ENCODE measurements at regions not wholly inside any gene's neighbourhood (a gene's known extent, or its start where the extent isn't known, plus 50 kb on each side); places are given as distances from the start of the nearest gene placed in this dataset.
"Not testable (repeated sequence)": the region's sequence is repeated elsewhere in the genome, so short reads cannot be mapped to it uniquely, and the experiment has no call there.

DNA sequence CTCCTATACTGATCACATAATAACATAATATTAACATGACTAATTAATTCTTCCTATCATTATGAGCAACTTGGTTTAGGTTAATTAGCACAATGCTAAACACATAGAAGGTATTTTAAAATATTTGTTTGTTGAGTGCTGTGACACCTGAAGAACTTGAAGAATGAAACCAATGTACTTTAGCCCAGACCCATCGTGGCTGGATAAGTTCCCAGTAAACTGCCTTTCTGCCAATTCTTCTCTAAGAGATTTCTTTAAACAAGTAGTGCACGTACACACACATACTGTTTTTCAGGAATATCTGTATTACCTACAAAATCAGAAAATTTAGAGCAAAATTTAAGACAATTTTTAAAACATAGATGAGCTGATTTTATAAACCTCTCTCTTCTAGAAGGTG is 207.4 kb upstream of the SSTR1 start:
- peak in 1 of 2 experiments; percentile 19 for DNase-seq

DNA sequence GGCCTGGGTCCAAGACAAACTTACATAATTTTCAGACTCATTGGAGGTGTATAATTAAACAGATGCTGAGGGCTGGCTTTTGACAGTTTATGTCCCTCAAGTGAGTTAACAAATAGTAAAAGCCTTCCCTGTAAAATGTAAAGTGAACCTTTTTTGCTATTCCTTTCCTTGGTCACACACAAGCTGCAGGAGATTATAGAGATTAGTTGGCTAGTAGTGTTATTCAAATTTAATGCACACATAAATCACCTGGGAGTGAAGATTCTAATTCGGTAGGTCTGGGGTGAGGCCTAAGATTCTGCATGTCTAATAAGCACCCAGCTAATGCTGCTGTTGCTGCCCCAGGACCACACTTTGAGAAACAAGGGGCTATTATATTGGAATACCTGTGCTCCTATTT is 206.2 kb upstream of the SSTR1 start:
- DNase-seq: no peak

DNA sequence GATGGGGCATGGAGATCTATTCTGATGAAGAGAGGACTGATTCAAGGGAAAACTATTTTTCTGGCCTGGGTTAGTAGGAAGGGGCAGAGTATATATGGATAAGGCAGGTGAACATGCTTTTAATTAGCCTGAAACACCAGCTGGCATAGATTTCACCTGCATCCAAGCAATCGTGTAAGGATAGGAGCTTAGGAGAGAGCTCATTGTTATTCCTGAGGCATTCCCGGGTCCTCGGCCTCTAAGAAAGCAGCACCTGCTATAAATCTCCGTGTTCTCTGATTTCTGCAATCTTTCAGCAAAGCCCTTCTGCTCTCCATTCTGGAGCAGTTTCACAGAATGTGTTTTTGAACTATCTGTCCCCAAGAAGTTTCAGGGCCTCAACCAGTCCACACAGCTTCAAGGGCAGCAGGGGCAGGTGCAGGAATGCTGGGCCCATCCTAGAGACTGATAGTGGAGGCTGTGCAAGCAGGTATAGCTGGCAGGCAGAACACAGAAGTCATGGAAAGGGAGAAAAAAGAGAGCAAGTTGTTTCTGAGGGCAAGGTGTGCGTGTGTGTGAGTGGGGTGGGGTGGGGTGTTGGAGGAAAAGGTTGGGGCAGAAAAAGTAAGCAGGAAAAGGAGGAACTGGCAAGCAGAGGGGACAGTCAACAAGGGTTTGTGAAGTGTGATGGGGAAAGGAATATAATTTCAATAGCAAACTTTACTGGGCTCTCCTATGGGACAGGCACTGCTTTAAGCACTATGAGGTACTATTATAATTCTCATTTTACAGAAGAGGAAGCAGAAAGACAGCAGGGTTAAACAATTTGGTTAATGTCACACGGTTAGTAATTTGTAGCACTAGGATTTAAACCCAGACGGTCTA is 203.7 kb upstream of the SSTR1 start:
- DNase-seq: no peak

DNA sequence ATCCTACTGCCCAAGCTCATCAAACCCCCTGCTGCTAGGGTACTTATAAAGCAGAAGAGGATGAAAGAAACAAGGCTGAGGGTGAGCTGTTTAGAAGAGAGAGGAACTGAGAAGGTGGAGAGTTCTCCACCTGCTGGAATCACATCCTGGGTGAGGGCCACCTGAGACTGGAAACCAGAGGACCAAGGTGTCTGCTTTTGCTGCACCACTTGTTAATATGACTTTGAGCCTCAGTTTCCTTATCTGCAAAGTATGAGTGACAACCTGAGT is 203.2 kb upstream of the SSTR1 start:
- DNase-seq: no peak

DNA sequence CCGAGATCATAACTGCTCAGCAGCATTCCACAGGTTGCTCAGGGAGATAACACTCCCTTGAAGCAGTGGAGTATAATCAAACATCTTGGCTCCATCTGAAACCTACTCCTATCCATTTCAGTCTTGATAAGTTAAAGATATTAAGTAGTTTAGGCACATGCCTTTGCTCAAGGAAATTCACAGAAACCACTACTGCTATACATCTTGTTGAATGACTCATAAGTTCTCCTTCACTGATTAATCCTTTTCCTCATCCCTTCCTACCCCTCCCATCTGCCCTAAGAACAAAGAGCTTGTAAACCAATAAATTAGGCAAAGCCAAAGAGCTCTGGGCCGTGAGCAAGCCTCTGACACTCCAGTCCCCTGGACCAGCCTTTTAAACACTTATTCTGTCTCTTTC is 196.5 kb upstream of the SSTR1 start:
- not testable (repeated sequence) for DNase-seq

DNA sequence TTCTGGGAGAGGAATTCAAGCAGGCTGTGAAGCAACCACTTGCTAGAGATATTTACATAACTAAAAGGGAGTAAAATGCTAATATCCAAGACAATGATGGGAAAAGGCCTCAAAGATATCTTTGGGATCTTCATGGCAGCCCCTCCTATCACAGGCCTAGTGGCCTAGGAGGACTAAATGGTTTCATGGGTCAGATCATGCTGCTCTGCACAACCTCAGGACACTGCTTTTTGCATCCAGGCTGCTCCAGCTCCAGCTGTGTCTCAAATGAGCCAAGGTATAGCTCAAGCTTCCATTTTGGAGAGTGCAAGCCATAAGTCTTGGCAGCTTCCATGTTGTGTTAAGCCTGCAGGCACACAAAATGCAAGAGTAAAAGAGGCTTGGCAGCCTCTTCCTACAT is 195.6 kb upstream of the SSTR1 start:
- DNase-seq: no peak

DNA sequence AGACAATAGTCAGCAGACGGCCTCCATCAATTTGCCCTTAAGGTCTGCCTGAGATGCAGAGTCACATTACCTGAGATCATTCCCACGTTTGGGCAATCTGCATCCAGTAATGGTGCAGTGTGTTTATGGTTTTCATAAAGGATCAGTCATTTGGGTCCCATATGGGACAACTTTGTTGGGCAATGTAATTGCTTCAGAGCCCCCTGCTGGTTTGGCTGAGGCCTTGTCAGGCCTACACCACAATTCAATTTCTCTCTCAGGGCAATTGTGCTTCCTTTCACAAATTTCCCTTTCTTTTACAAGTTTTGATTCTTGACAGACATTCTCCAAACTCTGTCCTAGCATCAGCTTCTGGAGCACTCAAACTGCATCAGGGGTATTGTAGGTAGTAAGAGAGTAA is 191.2 kb upstream of the SSTR1 start:
- no peak for DNase-seq

DNA sequence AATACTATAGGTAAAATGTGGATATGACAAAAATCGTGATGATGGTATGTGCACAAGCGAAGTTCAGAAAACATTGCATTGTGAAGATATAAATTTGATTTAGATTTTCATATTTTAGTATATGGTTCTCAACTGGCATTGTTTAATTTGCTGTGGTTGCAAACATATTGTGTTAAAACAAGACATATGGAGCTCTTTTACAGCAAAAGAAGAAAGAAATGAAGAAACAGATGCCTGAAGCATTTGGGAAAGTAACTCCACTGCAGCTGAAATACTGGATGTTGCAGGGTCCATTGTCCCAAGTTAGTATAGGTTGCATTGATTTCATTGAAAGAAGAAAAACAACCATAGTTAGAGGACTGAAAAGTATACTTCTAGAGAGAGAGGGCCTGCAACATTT is 185.8 kb upstream of the SSTR1 start:
- DNase-seq: no peak

DNA sequence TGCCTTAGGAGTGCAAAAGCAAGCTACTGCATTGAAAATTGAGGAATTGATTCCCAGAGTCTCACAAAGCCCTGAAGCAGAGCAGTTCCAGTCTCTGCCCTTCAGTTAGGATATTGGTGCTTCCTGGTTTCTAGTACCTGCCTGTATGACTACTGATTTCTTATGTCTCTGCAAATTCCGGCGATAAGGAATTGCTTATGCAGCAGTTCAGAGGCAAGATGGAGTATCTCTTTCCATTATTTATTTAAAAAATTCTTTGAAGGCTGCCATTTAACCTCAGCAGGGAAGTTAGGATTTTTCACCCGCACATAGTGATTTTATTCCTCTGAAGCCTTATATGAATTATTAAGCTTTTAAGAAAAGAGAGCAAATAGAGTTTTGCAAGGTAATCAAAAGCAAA is 184.9 kb upstream of the SSTR1 start:
- no peak for DNase-seq

DNA sequence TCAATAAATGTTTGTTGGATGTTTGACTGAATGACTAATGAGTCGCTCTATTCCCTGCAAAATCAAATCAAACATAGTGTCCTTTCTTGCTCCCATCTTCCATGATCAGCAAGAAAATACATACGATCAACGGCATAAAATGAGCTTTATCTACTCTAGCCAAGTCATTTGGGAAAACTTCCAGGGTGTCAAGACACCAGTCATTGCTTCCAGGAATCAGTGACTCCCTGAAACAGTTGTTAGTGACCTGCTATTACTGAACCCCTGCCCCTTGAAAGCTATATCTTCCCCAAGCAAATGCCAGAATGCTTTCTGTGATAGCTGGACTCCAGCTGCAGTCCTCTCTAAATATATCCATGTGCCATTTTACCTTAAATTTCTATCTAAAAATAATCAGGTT is 169.5 kb upstream of the SSTR1 start:
- DNase-seq: no peak

DNA sequence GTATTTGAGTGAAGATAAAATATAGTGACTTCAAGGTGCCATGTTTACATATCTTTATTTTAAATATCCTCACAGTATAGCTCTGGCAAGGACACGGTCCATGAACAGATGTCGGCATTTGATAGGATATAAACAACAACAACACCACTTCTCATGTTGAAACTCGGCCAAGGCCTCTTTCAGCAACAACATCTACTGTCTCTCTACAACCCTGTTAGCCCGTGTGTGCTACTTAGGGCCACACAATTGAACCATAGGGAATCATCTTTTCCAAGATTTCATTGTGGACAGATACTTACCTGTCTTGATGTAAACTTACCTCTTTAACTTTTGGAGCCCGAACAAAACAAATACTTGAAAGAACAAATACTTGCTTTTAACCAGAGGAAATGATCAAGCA is 168.7 kb upstream of the SSTR1 start:
- peak in 1 of 2 experiments; percentile 65 for DNase-seq

DNA sequence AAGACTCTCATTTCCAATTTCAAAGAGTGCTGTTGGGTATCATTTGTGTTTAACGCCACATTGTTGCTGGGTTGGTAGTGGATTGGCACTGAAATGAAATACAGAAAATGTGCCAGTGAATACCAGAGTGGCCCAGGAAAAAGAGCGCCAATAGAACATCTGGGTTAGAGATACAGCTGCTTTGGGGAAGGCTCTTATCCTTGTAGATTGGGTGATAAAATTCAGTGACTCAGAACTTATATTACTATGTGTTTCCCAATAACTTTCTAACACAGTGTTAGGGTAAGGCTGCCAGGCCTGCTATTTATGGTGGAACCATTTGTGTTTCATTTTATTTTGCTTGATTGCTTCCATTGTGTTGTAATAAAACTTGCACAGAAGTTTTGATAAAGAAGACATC is 168.2 kb upstream of the SSTR1 start:
- peak in 1 of 2 experiments; percentile 28 for DNase-seq

DNA sequence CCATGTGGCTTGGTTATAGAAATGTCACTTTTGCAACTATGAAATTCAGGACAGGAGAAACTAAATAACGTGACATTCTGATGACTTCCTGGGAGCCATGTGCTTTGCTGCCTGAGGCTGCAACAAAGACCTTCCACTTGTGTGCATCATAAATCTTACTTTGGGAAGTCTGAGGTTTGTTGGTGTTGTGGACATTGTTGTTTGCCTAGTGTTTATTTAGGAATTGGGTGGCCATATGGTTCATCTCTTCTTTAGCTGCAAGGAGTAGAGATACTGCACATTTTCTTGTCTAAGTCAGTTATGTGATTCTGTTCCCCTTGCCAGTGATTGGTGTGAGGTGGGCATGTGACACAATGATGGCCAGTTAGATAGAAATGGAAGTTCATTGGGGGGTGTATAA is 167.3 kb upstream of the SSTR1 start:
- DNase-seq: no peak

DNA sequence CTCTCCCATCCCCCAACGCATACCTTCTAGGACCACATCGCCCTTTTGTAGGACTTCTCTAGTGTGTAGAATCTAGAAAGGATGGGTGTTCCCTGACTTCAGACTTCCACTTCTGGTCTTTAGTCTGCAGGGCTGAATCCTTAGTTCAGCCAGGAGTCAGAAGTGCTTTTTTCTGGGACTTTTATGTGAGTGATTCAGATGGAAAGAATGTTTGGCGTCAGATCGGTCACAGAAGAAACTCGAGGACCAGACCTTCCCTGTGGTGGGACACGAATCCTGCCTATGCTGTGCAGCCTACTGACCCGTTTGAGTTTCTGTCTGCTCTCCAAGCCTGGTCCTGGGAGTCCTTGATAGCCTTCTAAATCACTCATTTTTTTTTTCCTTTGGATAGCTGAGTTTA is 165.4 kb upstream of the SSTR1 start:
- peak in 1 of 2 experiments; percentile 29 for DNase-seq

DNA sequence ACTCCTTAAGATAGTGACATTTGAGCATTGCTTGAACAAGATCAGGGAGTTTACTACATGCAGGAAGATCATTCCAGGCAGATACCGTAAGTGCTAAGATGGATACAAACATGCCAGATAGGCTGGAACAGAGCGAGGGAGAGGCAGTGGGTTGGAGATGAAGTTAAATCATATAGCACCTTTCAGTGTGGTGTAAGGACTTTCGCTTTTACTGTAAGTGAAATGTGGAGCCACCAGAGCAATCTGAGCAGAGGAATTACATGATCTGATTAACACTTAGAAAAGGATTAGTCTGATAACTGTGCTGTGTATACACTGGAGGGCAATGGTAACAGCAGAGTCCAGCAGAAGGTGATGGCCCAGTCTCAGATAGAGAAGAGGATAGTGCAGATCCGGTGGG is 163.0 kb upstream of the SSTR1 start:
- no peak for DNase-seq

DNA sequence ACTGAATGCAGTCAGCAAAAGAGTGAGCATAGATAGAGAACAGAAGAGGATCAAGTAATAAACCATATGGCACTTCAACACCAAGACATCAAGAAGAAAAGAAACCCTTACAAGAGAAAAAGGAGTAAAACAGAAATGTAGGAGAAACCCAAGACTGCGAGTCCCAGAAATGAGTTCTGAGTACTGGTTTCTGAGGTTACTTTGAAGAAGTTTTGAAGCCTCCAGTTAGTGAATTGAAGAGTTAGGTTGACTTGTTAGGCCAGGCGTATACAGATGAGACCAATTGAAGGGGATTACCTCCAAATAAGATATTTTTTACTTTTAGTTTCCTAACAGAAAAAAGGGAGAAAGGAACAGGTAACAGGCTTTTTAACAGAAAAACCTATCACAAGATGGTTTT is 162.2 kb upstream of the SSTR1 start:
- no peak for DNase-seq

DNA sequence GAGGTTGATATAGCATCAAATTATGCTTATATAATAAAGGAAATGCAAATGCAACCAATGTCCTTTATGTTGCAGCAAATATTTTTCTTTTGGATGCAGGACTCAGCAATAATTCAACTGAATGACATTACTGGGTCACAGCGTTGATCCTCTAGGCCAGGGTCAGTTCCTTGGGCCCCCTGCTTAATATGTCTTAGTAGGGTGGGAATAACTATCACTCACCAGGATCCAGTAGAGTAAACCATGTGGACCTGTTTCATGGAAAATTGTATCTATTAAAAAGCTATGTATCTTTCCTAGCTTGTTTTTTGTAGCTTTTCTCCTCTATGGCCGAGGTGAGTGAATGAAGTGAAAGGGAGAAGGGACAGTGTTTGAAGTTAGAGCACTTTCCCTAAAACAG is 161.5 kb upstream of the SSTR1 start:
- DNase-seq: no peak

DNA sequence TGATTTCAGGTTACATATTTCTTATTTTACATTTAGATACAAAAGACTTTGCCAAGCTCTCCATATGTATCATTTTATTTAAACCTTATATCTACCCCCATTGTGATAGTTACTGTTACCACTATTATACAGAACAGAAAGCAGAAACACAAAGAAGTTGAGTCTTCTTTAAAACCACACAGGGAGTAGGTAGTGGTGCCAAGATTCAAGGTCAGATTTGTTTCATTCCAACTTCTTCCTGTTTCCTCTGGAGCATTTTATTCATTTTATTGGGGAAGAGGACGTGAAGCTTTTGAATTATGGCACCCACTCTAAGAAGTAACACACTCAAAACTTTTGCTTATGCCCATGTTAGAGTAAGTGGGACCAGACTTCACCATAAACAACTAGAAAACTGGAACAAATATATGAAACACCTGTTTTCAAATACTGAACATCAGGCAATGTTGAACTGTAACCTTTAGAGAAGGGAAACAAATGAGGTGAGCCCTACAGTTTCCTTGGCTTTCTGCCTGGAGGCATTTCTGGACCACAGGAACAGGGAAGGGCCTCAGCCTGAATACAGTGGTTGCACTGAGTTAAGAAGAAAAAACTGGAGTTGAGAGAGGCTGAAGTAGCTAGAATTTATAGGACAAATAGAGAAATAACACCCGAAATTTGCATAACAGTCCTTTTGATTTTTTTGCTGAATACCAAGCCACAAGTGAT is 160.4 kb upstream of the SSTR1 start:
- DNase-seq: peak in 1 of 2 experiments; percentile 19

DNA sequence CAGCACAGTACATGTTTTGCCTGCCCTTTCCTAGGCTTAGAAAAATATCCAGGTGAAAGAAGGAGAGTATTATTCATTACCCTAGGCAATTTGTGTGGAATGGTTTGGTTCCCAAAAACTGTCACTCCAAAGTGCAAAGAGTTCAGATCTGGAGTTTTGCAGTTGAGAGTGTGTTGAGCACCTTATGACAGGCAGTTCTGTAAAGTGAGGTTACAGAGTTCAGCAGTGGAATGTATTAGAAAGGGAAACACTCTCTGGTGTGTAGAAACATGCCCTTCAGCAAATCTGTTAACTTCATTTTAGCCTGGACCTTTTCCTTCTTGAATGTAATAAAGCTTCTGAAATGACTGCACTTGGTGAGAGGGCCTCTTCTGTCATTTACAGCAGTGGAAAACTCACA is 154.0 kb upstream of the SSTR1 start:
- no peak for DNase-seq

DNA sequence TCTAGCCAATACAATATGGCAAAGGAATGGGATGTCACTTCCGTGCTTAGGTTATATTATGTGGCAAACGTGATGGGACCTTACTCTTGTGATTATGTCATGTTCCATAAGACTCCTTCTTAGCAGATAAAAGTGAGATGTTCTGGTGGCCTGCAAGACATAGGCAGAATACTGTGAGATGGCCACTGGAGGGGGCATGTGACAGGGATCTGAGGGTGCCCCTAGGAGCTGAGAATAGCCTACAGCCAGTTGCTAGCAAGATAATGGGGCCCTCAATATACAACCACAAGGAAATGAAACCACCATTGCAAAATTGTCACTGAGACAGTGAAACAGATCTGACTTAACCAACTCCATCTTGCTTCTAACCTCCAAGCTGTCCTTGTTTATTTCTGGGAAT is 151.4 kb upstream of the SSTR1 start:
- no peak for DNase-seq

DNA sequence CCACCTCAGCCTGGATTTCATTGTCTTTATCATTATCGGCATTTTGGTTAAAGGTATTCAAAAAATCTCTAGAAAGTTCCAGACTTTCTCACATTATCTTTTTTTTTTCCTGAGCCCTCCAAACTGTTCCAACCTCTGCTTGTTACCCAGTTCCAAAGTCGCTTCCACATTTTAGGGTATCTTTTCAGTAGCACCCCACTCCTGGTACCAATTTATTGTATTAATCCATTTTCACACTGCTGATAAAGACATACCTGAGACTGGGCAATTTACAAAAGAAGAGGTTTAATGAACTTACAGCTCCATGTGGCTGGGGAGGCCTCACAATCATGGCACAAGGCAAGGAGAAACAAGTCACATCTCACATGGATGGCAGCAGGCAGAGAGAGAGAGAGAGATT is 145.5 kb upstream of the SSTR1 start:
- not testable (repeated sequence) for DNase-seq

DNA sequence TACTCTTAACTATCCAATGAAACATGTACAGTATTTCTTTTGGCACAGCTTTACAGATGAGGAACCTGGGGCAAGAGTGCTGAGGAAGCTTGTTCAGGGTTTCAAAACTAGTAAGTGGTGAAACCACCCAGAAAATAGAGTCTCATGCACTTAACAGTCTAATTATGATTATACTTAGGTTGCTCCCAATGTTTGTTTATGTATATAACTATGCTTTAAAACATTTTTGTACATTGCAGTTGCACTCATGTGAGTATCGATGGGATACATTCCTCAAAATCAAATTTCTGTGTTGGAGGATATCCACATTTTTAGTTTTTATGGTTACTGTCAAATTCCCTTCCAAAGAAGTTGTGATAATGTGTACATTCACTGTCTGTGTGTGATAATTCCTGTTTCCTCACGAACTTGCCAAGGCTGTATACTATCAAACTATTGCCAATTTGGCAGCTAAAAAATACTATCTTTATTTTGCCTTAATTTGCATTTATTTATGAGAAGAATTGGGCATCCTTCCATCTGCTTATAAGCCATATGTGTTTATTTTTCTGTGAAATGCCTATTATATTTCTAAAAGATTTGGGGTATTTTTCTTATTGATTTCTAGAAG is 143.9 kb upstream of the SSTR1 start:
- DNase-seq: peak in 1 of 2 experiments; percentile 56

DNA sequence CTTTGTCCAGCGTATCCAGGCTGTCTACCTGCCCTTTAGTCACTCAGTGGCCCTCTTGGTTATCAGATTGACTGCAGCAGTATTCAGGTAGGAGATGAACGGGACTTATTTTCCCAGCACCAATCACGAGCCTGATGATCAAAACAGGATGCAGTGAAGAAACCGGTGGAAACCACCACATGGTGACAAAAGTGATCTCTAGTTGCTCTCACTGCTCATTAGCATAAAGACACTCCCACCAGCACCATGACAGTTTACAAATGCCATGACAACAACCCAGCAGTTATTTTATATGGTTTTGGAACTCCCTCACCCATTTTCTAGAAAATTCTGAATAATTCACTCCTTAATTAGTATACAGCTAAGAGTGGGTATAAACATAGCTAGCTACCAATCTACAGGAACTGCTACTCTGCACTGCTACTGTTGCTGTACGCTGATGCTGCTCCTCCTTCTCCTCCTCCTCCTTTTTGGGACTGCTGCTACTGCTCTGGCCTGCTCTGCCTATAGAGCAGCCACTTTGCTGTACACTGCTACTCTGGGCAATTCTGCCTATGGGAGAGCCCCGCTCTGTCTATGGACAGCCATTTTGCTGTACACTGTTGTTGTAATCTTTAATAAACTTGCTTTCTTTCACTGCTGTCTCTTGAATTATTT is 142.5 kb upstream of the SSTR1 start:
- DNase-seq: no peak

DNA sequence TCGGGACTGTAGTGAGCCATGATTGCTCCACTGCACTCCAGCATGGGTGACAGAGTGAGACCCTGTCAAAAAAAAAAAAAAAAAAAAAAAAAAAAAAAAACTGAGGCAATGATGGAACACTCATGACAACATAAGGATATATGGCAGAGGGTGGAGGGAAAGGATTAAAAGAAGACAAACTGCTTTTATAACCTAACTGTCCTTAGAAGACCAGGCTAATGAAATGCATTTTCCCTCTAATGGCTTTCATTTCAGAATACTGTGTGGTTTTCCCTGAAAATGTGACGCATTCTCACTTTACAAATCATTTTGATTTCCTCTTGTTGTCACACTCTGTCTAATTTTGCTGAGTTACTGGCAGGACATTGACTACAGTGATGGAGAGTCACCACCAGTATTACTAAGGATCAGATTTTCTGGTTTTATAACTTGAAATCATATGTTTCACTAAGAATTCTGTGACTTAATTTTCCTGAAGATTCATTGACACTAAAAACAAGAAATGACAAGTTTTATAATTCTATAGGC is 137.6 kb upstream of the SSTR1 start:
- no peak for DNase-seq

Measured in NCI-H446 (cell line).